ENCODE measurements at regions not wholly inside any gene's neighbourhood (a gene's known extent, or its start where the extent isn't known, plus 50 kb on each side); places are given as distances from the start of the nearest gene placed in this dataset.
A peak's percentile ranks its signal among the peaks of the same experiment; 100 is the strongest.

DNA sequence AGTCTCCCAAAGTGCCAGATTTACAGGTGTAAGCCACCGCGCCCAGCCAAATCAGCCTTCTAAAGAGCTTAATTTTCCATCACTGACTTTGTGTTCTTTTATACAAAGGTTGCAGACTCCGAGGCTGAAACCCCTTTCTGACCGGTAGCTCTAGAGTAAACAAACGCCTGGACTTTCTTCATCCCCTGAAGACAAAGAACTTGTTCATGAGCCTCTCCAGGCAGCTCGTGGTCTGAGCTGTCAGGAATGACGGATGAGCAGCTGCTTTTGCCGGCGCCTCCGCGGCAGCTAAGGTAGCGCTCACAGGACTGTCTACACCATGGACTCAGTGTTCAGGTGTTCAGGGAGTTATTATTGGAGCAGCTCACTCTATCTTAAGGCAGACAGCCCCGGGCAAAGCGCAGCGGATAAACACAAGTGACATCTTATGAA, 128.5 kb upstream of the ERRFI1 start (continued):
- TF ChIP-seq, protein P1, sequence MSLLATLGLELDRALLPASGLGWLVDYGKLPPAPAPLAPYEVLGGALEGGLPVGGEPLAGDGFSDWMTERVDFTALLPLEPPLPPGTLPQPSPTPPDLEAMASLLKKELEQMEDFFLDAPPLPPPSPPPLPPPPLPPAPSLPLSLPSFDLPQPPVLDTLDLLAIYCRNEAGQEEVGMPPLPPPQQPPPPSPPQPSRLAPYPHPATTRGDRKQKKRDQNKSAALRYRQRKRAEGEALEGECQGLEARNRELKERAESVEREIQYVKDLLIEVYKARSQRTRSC (CRISPR knock-in tag; IDR thresholded peaks at IDR 0.05; ENCODE audit: low read depth) = no peak
- TF ChIP-seq HNF1B (CRISPR knock-in tag; IDR thresholded peaks at IDR 0.05) (peak; percentile 75), ZNF260 (CRISPR knock-in tag; IDR thresholded peaks at IDR 0.05; ENCODE audit: borderline replicate concordance, low read depth) (no peak), ELF3 (CRISPR knock-in tag; IDR thresholded peaks at IDR 0.05) (peak; percentile 47; the same call in 1 of the 2 replicates), IKZF5 (CRISPR knock-in tag; IDR thresholded peaks at IDR 0.05) (peak; percentile 76), GLI4 (CRISPR knock-in tag; IDR thresholded peaks at IDR 0.05; ENCODE audit: borderline replicate concordance) (no peak), HNRNPL (IDR thresholded peaks at IDR 0.05; ENCODE audit: low read depth, low read length) (no peak), KDM3A (CRISPR knock-in tag; IDR thresholded peaks at IDR 0.05; ENCODE audit: low read depth) (peak; percentile 88), USF2 (IDR thresholded peaks at IDR 0.05; ENCODE audit: low read depth, low read length) (0 out of 2 replicates have a peak, but pooled peaks have one; percentile 32), USF2 (CRISPR knock-in tag; IDR thresholded peaks at IDR 0.05; ENCODE audit: borderline replicate concordance) (no peak), ZXDC (CRISPR knock-in tag; IDR thresholded peaks at IDR 0.05) (no peak), KDM2A (CRISPR knock-in tag; IDR thresholded peaks at IDR 0.05; ENCODE audit: borderline replicate concordance, low read depth) (peak; percentile 79), ZNF280B (CRISPR knock-in tag; IDR thresholded peaks at IDR 0.05; ENCODE audit: borderline replicate concordance) (no peak), MXI1 (IDR thresholded peaks at IDR 0.05; ENCODE audit: borderline replicate concordance, low read depth, low read length) (peak; percentile 82; the same call in 1 of the 3 replicates), SALL2 (CRISPR knock-in tag; IDR thresholded peaks at IDR 0.05) (no peak), EEA1 (CRISPR knock-in tag; IDR thresholded peaks at IDR 0.05; ENCODE audit: borderline replicate concordance) (no peak), ZNF607 (CRISPR knock-in tag; IDR thresholded peaks at IDR 0.05; ENCODE audit: borderline replicate concordance) (no peak), REPIN1 (CRISPR knock-in tag; IDR thresholded peaks at IDR 0.05; ENCODE audit: borderline replicate concordance, low read depth) (peak; percentile 59; the same call in 1 of the 2 replicates), CENPX (CRISPR knock-in tag; IDR thresholded peaks at IDR 0.05) (no peak), ISX (CRISPR knock-in tag; conservative IDR thresholded peaks at IDR 0.05) (no peak)
